ENCODE measurements at regions not wholly inside any gene's neighbourhood (a gene's known extent, or its start where the extent isn't known, plus 50 kb on each side); places are given as distances from the start of the nearest gene placed in this dataset.

DNA sequence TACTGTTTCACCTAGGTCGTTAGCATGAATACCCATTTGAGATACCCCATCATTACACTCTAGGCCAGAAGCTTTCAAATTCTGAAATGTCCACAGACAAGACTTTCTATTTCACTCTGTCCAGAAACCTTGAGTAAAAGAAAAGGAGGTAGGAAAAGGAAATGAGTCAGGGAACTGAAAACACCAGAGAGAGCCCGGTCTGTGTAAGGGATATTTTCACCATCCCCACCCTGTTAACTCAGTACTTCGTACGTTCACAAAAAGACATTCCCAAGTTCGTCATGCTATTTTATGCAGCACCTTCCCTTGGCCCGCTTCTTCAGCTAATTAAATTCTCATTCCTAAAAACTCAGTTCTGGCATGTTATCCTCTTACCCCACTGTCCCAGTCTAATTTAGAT lies 89.4 kb upstream of the SOX2 start:
- no peak for DNase-seq (ENCODE audit: extremely low read depth, insufficient read length)
- no peak overlapping the region for H3K4me3 ChIP-seq (replicated peaks; ENCODE audit: low read depth, low read length)
- no peaks in the 10 kb centered on the region for H3K27me3 ChIP-seq (replicated peaks; ENCODE audit: control insufficient read depth, insufficient read depth, low read length)
- no peaks in the 10 kb centered on the region for H3K36me3 ChIP-seq (ENCODE audit: control insufficient read depth, insufficient read depth, low read length)
- TF ChIP-seq, protein P1, sequence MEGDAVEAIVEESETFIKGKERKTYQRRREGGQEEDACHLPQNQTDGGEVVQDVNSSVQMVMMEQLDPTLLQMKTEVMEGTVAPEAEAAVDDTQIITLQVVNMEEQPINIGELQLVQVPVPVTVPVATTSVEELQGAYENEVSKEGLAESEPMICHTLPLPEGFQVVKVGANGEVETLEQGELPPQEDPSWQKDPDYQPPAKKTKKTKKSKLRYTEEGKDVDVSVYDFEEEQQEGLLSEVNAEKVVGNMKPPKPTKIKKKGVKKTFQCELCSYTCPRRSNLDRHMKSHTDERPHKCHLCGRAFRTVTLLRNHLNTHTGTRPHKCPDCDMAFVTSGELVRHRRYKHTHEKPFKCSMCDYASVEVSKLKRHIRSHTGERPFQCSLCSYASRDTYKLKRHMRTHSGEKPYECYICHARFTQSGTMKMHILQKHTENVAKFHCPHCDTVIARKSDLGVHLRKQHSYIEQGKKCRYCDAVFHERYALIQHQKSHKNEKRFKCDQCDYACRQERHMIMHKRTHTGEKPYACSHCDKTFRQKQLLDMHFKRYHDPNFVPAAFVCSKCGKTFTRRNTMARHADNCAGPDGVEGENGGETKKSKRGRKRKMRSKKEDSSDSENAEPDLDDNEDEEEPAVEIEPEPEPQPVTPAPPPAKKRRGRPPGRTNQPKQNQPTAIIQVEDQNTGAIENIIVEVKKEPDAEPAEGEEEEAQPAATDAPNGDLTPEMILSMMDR (IDR thresholded peaks at IDR 0.05; ENCODE audit: insufficient read depth, low read length, poor library complexity, severe bottlenecking), result no peak

DNA sequence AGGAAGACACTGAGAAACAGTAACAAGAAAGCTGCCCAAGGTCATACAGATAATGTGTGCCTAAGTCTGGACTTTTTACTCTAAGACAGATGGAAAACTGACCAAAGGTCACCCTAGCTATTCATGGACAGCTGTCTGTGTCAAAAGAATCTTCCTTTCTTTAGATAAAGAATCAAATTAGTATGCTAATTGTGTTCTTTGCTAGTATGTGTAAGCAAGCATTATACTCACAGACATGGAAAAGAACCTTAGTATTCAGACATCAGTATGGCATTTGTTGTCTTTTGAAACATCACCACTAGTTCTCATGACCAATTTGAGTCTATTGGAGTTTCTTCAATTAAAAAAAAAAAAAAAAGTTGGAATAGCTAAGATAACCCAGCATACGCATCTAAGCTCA lies 91.8 kb upstream of the SOX2 start:
- no peaks in the 10 kb centered on the region for H3K36me3 ChIP-seq (ENCODE audit: control insufficient read depth, insufficient read depth, low read length)
- TF ChIP-seq, protein P1 (IDR thresholded peaks at IDR 0.05; ENCODE audit: insufficient read depth, low read length, poor library complexity, severe bottlenecking), result no peak
- no peak for DNase-seq (ENCODE audit: extremely low read depth, insufficient read length)
- H3K4me3 ChIP-seq (replicated peaks; ENCODE audit: low read depth, low read length), result no peak overlapping the region
- no peaks in the 10 kb centered on the region for H3K27me3 ChIP-seq (replicated peaks; ENCODE audit: control insufficient read depth, insufficient read depth, low read length)

DNA sequence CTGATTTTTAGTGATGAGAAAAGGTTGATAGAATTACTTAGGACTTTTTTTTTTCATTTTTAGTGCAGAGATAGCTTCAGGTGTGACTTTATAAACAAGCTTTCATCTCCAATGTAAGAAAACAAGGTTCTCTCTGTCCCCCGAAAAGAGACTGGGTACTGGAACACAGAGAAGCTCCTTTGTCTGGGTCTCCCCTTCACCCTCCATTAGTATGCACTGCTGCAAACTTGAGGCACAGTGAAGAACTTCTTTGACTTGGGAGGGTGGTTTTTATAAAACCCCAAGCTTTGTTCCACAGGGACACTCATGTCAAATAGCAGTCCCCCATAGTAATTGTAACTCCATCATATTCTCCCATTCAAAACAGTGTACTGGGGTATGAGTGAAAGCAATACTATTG lies 93.5 kb upstream of the SOX2 start:
- Histone ChIP-seq H3K27me3 (replicated peaks; ENCODE audit: control insufficient read depth, insufficient read depth, low read length) (no peaks in the 10 kb centered on the region), H3K4me3 (replicated peaks; ENCODE audit: low read depth, low read length) (no peak overlapping the region)

DNA sequence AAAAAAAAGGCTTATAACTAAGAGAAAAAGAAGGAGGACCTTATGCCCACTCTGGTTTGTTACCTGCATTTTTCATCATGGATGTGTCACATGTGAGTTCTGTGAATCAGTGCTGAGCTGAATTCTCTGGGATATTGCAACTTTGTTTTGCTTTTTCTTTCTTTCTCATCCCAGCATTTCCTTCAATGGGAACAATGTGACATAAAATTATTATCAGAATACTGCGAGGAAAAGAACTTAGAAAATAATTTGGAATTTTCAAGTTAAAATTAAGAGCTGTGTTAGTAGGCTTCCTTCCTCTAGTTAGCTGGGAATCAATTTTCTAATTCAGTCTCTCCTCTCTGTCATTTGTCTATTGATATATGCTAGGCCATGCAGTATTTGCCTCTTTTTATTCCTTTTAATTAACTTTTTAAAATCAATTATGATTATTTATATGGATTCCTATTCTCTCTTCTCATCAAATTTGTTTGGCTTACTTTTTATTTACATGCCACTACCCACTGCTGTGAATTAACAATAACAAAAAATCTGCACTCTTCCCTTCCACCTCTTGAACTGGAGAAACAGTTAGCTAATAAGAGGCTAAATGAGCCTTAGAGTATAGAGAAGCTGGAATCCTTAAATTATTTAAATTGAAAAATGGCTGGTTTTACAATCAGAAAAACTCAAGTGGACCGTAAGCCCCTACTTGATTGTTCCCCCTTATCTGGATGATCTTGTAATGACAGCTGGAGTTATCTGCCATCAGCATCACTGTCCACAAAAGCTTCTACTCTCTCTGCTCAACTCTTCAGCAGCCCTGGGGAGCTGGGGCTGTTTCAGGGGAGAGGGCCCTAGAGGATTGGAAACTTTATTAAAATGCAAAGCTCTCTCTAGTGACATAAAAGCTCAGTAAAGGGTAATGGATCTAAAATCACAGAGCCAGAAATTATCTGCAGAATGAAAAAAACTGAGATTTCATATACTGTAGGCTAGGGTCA lies 95.3 kb upstream of the SOX2 start:
- DNase-seq (ENCODE audit: extremely low read depth, insufficient read length), result no peak
- TF ChIP-seq, protein P1 (IDR thresholded peaks at IDR 0.05; ENCODE audit: insufficient read depth, low read length, poor library complexity, severe bottlenecking), result no peak
- H3K27me3 ChIP-seq (replicated peaks; ENCODE audit: control insufficient read depth, insufficient read depth, low read length), result no peaks in the 10 kb centered on the region
- H3K4me3 ChIP-seq (replicated peaks; ENCODE audit: low read depth, low read length), result no peak overlapping the region
- no peaks in the 10 kb centered on the region for H3K36me3 ChIP-seq (ENCODE audit: control insufficient read depth, insufficient read depth, low read length)

More for the DNA sequence above, 93.5 kb upstream of the SOX2 start:
- no peaks in the 10 kb centered on the region for H3K36me3 ChIP-seq (ENCODE audit: control insufficient read depth, insufficient read depth, low read length)
- no peak for DNase-seq (ENCODE audit: extremely low read depth, insufficient read length)
- TF ChIP-seq, protein P1 (IDR thresholded peaks at IDR 0.05; ENCODE audit: insufficient read depth, low read length, poor library complexity, severe bottlenecking), result no peak

DNA sequence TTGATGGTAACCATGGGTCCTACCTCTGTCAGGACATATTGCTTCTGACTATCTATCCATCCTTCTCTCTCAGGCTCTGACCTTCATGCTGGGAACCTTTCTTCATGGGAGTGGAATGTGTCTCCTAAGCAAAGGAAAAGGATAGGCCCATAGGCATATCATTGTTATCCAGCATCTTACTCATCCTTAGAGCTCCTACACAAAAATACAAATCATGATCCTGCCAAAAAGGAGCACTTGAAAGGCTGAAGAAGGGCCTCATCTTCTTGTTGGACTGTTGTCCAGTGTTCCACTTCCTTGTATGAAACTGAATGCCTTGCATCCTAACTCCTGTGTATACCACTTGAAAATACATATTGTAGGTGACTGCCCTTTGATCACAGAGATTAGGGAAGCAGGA lies 96.1 kb upstream of the SOX2 start:
- Histone ChIP-seq H3K27me3 (replicated peaks; ENCODE audit: control insufficient read depth, insufficient read depth, low read length) (no peaks in the 10 kb centered on the region), H3K36me3 (ENCODE audit: control insufficient read depth, insufficient read depth, low read length) (no peaks in the 10 kb centered on the region), H3K4me3 (replicated peaks; ENCODE audit: low read depth, low read length) (no peak overlapping the region)
- DNase-seq (ENCODE audit: extremely low read depth, insufficient read length), result no peak
- TF ChIP-seq, protein P1 (IDR thresholded peaks at IDR 0.05; ENCODE audit: insufficient read depth, low read length, poor library complexity, severe bottlenecking), result no peak
